A673 (cell line): ENCODE measurements at regions not wholly inside any gene's neighbourhood (a gene's known extent, or its start where the extent isn't known, plus 50 kb on each side); places are given as distances from the start of the nearest gene placed in this dataset.

Experiments
- BruUV-seq: library from RNA; stranded (reverse); fragments of 400-500 nt; replicated peaks from 2 replicates; lab custom pipeline; 2021; lab: Mats Ljungman, UMichigan
- CTCF ChIA-PET: fragments of 300-600 bp; sonication (Branson Sonifier 250); formaldehyde crosslinking; loops from one replicate; lab custom pipeline; 2022; ENCODE audit warnings: antibody characterized with exemption; lab: Charles Lee
- POLR2A ChIA-PET: fragments of 300-600 bp; sonication (Branson Sonifier 250); formaldehyde crosslinking; loops from one replicate; lab custom pipeline; 2022; ENCODE audit warnings: antibody characterized with exemption; ENCODE audit not compliant: low non-redundant PET; lab: Charles Lee
- DNase-seq: peaks from one replicate; pipeline ENCODE4 v3.0.0-alpha.2; 2015; ENCODE audit warnings: low spot score
- H3K27ac ChIP-seq: fragments of 200-600 bp; sonication (generic); 2 replicates; pipeline ENCODE4 v1.5.1; 2016; ENCODE audit warnings: mixed run types, low read depth, mild to moderate bottlenecking, mixed read lengths, antibody characterized with exemption, low read length; ENCODE audit not compliant: poor library complexity, severe bottlenecking
- H3K27me3 ChIP-seq: fragments of 200-600 bp; sonication (generic); replicated peaks from 2 replicates; pipeline ENCODE4 v1.6.1; 2017; ENCODE audit warnings: mixed run types, low read depth, mild to moderate bottlenecking, mixed read lengths, antibody characterized with exemption, low read length; ENCODE audit not compliant: insufficient read depth, poor library complexity
- H3K36me3 ChIP-seq: fragments of 200-600 bp; sonication (generic); 2 replicates; pipeline ENCODE4 v1.6.1; 2016; ENCODE audit warnings: mixed run types, mild to moderate bottlenecking, mixed read lengths, antibody characterized with exemption, low read length; ENCODE audit not compliant: insufficient read depth, poor library complexity, severe bottlenecking
- H3K4me1 ChIP-seq: fragments of 200-600 bp; sonication (generic); 2 replicates; pipeline ENCODE4 v1.6.1; 2017; ENCODE audit warnings: mixed run types, mild to moderate bottlenecking, mixed read lengths, antibody characterized with exemption, low read length; ENCODE audit not compliant: insufficient read depth, poor library complexity, severe bottlenecking
- H3K4me3 ChIP-seq: fragments of 200-600 bp; sonication (generic); 2 replicates; pipeline ENCODE4 v1.5.1; 2016; ENCODE audit warnings: low read depth, mixed run types, mild to moderate bottlenecking, mixed read lengths, low read length; ENCODE audit not compliant: poor library complexity, severe bottlenecking
- H3K9me3 ChIP-seq: fragments of 200-600 bp; sonication (generic); 2 replicates; pipeline ENCODE4 v1.6.1; 2016; ENCODE audit warnings: mixed run types, low read depth, mild to moderate bottlenecking, mixed read lengths, antibody characterized with exemption, low read length; ENCODE audit not compliant: poor library complexity, severe bottlenecking
- EZH2 ChIP-seq: fragments of 200-600 bp; sonication (generic); IDR thresholded peaks from 2 replicates; pipeline ENCODE4 v1.6.1; 2017; ENCODE audit warnings: borderline replicate concordance, low read depth, mild to moderate bottlenecking, mixed read lengths, antibody characterized with exemption, low read length; ENCODE audit not compliant: poor library complexity, severe bottlenecking
- intact Hi-C: fragments of 100-400 bp; cut with micrococcal nuclease; formaldehyde crosslinking; loops from one replicate; pipeline ENCODE4 v1.10.0; 2022; ENCODE audit not compliant: unreplicated experiment
- TF ChIP-seq, protein P1 (sequence below): fragments of 300-800, 200-600 bp; sonication (generic); conservative IDR thresholded peaks from 2 replicates; pipeline ENCODE4 v1.5.1; 2017; ENCODE audit warnings: low read depth, mild to moderate bottlenecking, antibody characterized with exemption, low read length, moderate library complexity, mixed read lengths

DNA sequence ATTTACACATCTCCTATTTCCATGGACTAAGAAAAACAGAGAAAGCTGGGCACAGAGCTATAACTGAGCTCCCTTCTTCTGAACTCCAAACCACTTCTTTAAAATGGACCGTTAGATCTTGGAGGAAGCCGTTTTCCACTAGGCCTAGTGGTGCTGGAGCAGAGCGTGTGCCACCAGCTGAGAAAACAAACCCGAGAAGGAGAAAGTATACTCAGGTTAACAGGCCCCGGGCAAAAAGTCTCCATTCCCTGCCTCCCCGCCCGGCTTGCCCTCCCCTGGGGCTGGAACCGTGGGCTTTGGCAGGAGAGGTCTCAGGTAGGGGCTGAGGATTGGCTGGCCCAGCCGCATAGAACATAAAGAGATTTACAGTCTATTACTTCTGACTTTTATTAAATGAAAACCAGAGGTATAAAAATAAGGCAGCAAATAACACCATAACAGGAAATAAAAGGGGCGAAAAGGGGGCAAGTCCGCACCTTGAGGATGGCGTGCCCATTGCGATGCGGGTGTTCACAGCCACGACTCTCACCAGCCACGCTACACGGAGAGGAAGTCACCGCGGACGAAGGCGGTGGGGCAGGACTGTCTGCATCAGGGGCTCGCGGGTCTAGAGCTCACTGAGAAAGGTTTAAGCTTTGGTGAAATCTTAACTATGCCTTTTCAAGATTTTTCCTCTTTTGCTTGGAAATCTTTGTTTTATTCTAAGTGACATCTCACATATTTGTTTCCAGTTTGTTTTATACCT lies 191.2 kb upstream of the GMDS start:
- Histone ChIP-seq H3K9me3 (no peaks in the 10 kb centered on the region), H3K27ac (no peak overlapping the region), H3K27me3 (no peaks in the 10 kb centered on the region), H3K4me1 (no peaks in the 10 kb centered on the region), H3K36me3 (no peaks in the 10 kb centered on the region), H3K4me3 (no peak overlapping the region)
- POLR2A ChIA-PET, result no interaction called here
- no peak for DNase-seq
- TF ChIP-seq, protein P1, sequence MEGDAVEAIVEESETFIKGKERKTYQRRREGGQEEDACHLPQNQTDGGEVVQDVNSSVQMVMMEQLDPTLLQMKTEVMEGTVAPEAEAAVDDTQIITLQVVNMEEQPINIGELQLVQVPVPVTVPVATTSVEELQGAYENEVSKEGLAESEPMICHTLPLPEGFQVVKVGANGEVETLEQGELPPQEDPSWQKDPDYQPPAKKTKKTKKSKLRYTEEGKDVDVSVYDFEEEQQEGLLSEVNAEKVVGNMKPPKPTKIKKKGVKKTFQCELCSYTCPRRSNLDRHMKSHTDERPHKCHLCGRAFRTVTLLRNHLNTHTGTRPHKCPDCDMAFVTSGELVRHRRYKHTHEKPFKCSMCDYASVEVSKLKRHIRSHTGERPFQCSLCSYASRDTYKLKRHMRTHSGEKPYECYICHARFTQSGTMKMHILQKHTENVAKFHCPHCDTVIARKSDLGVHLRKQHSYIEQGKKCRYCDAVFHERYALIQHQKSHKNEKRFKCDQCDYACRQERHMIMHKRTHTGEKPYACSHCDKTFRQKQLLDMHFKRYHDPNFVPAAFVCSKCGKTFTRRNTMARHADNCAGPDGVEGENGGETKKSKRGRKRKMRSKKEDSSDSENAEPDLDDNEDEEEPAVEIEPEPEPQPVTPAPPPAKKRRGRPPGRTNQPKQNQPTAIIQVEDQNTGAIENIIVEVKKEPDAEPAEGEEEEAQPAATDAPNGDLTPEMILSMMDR, result no peak
- TF ChIP-seq EZH2, result no peak
- CTCF ChIA-PET, result no interaction called here
- intact Hi-C loops, result no loop called here
- no TSS peak for BruUV-seq

DNA sequence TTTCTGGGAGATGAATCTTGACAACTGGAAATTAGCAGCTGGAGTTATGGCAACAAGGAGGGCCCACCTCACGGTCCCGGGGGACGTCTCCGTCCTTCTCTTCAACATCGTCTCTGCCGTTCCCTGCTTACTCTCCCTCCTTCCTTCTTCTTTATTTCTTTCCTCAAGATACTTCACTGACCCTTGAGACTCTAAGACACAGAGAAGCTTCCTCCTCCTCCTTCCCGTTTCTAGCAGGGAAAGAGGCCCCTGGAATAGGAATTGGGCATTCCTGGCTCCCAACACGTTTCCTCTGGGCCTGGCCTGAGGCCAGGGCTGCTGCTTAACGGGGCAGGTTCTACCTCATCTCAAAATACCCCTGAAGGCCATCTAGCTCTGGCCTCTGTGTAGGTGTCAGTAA lies 189.9 kb upstream of the GMDS start:
- no peaks in the 10 kb centered on the region for H3K36me3 ChIP-seq
- intact Hi-C loops, result no loop called here
- no peak for TF ChIP-seq EZH2
- TF ChIP-seq, protein P1, result no peak
- BruUV-seq, result no TSS peak
- no peak overlapping the region for H3K4me3 ChIP-seq
- H3K27ac ChIP-seq, result no peak overlapping the region
- ChIA-PET CTCF (no interaction called here), POLR2A (no interaction called here)
- no peaks in the 10 kb centered on the region for H3K9me3 ChIP-seq
- no peaks in the 10 kb centered on the region for H3K4me1 ChIP-seq
- H3K27me3 ChIP-seq, result no peaks in the 10 kb centered on the region
- DNase-seq, result no peak

DNA sequence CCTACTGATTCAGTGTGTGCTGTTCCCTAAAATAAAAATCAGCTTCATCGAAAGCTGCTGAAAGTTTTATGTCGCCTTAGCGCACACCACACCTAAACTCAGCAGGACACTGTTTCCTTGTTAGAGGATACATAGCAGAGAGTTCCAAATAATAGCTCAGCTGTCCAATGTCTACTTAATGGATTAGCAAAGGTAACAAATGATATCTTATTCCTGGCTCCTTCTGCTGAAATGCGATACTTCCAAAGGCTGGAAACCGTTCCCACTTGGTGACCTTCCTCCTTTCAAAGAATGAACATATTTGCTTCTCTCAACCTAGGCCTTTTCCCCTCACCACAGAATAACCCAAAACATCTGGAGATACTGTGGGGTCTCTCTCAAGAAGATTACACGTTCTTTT lies 189.5 kb upstream of the GMDS start:
- intact Hi-C loops, result no loop called here
- TF ChIP-seq, protein P1, result no peak
- no peak for TF ChIP-seq EZH2
- no peak overlapping the region for H3K4me3 ChIP-seq
- ChIA-PET POLR2A (no interaction called here), CTCF (no interaction called here)
- no peak overlapping the region for H3K27ac ChIP-seq
- no peaks in the 10 kb centered on the region for H3K9me3 ChIP-seq
- no peaks in the 10 kb centered on the region for H3K27me3 ChIP-seq
- no TSS peak for BruUV-seq
- no peaks in the 10 kb centered on the region for H3K36me3 ChIP-seq
- no peaks in the 10 kb centered on the region for H3K4me1 ChIP-seq
- no peak for DNase-seq
